ENCODE measurements at regions not wholly inside any gene's neighbourhood (a gene's known extent, or its start where the extent isn't known, plus 50 kb on each side); places are given as distances from the start of the nearest gene placed in this dataset.

DNA sequence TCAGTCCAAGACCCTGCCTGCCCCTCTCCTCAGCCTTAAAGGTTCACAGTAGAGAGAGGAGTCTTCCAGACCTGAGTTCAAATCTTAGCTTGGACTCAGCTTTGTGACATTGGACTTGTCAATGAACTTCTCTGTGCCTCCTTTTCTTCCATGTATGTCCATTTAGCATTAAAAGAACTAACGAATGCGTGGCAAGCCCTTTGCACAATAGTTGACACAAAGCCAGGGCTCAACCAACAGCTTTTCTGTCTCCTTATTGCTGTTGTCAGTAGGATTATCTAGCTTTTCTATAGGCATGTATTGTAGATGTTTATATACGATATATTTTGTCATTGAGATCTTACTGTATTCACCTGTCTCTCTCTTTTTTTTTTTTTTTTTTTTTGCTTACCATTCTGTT lies 450.8 kb downstream of the PTPRU start:
- DNase-seq (ENCODE audit: low read depth): no peak
- no peak overlapping the region for H3K4me3 ChIP-seq (ENCODE audit: control insufficient read depth, low read depth, low read length)
- TF ChIP-seq, protein P1, sequence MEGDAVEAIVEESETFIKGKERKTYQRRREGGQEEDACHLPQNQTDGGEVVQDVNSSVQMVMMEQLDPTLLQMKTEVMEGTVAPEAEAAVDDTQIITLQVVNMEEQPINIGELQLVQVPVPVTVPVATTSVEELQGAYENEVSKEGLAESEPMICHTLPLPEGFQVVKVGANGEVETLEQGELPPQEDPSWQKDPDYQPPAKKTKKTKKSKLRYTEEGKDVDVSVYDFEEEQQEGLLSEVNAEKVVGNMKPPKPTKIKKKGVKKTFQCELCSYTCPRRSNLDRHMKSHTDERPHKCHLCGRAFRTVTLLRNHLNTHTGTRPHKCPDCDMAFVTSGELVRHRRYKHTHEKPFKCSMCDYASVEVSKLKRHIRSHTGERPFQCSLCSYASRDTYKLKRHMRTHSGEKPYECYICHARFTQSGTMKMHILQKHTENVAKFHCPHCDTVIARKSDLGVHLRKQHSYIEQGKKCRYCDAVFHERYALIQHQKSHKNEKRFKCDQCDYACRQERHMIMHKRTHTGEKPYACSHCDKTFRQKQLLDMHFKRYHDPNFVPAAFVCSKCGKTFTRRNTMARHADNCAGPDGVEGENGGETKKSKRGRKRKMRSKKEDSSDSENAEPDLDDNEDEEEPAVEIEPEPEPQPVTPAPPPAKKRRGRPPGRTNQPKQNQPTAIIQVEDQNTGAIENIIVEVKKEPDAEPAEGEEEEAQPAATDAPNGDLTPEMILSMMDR (IDR thresholded peaks at IDR 0.05; ENCODE audit: control insufficient read depth, insufficient read depth, low read depth, low read length, missing control alignments): no peak

- DNase-seq (ENCODE audit: low read depth): no peak
- TF ChIP-seq, protein P1 (IDR thresholded peaks at IDR 0.05; ENCODE audit: control insufficient read depth, insufficient read depth, low read depth, low read length, missing control alignments): no peak
- no peak overlapping the region for H3K4me3 ChIP-seq (ENCODE audit: control insufficient read depth, low read depth, low read length)
Observed at GRCh38 chr1:29686012-29686930, 449.9 kb downstream of the PTPRU start.

DNA sequence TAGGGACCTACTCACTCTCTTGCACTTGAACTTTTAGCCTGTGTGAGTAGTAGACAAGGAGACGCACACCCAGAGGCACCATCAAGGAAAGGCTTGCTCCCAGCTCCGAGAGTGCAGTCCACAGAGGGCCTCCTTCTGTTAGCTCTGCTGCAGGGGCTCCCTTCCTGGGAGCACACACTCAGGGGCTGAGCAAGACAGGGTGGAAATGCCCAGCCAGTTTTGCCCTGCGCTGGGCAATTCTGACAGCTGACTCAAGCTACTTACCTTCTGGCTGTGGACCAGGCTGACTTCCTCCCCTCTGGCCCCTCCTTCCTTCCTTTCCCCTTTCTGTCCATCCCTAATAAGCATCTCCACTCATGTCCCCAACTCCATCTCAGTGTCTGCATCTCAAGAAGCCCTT lies 449.1 kb downstream of the PTPRU start:
- H3K4me3 ChIP-seq (ENCODE audit: control insufficient read depth, low read depth, low read length): no peak overlapping the region
- TF ChIP-seq, protein P1 (IDR thresholded peaks at IDR 0.05; ENCODE audit: control insufficient read depth, insufficient read depth, low read depth, low read length, missing control alignments): no peak
- no peak for DNase-seq (ENCODE audit: low read depth)

DNA sequence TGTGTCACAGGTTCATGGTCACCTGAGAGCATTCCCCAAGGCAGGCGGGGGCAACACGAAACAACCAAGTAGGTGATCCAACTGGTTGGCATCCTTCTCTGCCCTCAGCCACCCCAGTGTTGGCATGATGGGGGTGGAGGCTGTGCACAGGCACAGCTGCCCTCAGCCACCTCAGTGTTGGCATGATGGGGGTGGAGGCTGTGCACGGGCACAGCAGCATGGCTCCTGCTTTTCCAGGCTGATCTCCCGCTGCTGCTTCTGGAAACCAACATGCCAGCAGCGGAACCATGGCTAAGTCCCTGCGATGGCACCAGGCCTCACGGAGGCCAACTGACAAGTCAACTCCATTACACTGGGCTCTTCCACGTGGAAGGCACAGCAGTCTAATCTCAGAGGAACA lies 447.8 kb downstream of the PTPRU start:
- no peak for DNase-seq (ENCODE audit: low read depth)
- TF ChIP-seq, protein P1 (IDR thresholded peaks at IDR 0.05; ENCODE audit: control insufficient read depth, insufficient read depth, low read depth, low read length, missing control alignments): no peak
- H3K4me3 ChIP-seq (ENCODE audit: control insufficient read depth, low read depth, low read length): no peak overlapping the region

GRCh38 chr1:29683472-29683871 lies 447.1 kb downstream of the PTPRU start:
- TF ChIP-seq, protein P1 (IDR thresholded peaks at IDR 0.05; ENCODE audit: control insufficient read depth, insufficient read depth, low read depth, low read length, missing control alignments): no peak
- DNase-seq (ENCODE audit: low read depth): no peak
- no peak overlapping the region for H3K4me3 ChIP-seq (ENCODE audit: control insufficient read depth, low read depth, low read length)

GRCh38 chr1:29682919-29683295 lies 446.6 kb downstream of the PTPRU start:
- no peak for DNase-seq (ENCODE audit: low read depth)
- TF ChIP-seq, protein P1 (IDR thresholded peaks at IDR 0.05; ENCODE audit: control insufficient read depth, insufficient read depth, low read depth, low read length, missing control alignments): no peak
- no peak overlapping the region for H3K4me3 ChIP-seq (ENCODE audit: control insufficient read depth, low read depth, low read length)

Data from AG09309 (cell line).